Endothelial cell of umbilical vein (primary cell): ENCODE measurements at regions not wholly inside any gene's neighbourhood (a gene's known extent, or its start where the extent isn't known, plus 50 kb on each side); places are given as distances from the start of the nearest gene placed in this dataset.

ENCODE experiments used
- BruUV-seq: library from RNA; stranded (reverse); fragments of 400-500 nt; replicated peaks from 2 replicates; lab custom pipeline; 2021; lab: Mats Ljungman, UMichigan
- CTCF ChIA-PET: fragments of 300-600, 350-600 bp; sonication (Branson Sonifier 250); formaldehyde crosslinking; loops from one replicate; lab custom pipeline; 2021; ENCODE audit warnings: antibody characterized with exemption, inconsistent platforms; lab: Charles Lee
- POLR2A ChIA-PET: fragments of 300-600, 350-600 bp; sonication (Branson Sonifier 250); formaldehyde crosslinking; loops from one replicate; lab custom pipeline; 2021; ENCODE audit warnings: antibody characterized with exemption, inconsistent platforms; lab: Charles Lee
- DNase-seq: peaks from one replicate; pipeline ENCODE4 v3.0.0-alpha.2; 2011; ENCODE audit warnings: low read depth, low spot score
- FAIRE-seq: peaks from 2 replicates; lab custom pipeline; 2011; peaks lifted over from hg19 to GRCh38; lab: Jason Lieb, UNC
- H2AFZ ChIP-seq: 2 replicates; pipeline ENCODE4 v1.6.0; 2012; ENCODE audit warnings: low read depth, low read length, control low read depth, inconsistent platforms
- H3K27ac ChIP-seq: 2 replicates; pipeline ENCODE4 v1.5.1; 2011; ENCODE audit warnings: low read depth, mild to moderate bottlenecking, control low read depth, low read length, moderate library complexity; ENCODE audit not compliant: insufficient read depth
- H3K27me3 ChIP-seq, 2 experiments: 2 replicates each; pipeline versions ENCODE4 v1.6.0 to v1.6.1; 2011; ENCODE audit warnings: low read length in 2 of 2, mixed read lengths in 1 of 2; ENCODE audit not compliant: control insufficient read depth in 2 of 2, insufficient read depth in 2 of 2
- H3K36me3 ChIP-seq, 2 experiments: 2 replicates in 1 of 2; 3 replicates in 1 of 2; pipeline ENCODE4 v1.5.1; 2011; ENCODE audit warnings: low read length in 2 of 2, mild to moderate bottlenecking in 1 of 2, moderate library complexity in 1 of 2; ENCODE audit not compliant: control insufficient read depth in 2 of 2, insufficient read depth in 2 of 2; ENCODE audit errors: extremely low read depth in 1 of 2
- H3K4me1 ChIP-seq: 3 replicates; pipeline ENCODE4 v1.5.1; 2011; ENCODE audit warnings: mild to moderate bottlenecking, low read length; ENCODE audit not compliant: control insufficient read depth, insufficient read depth; ENCODE audit errors: extremely low read depth
- H3K4me2 ChIP-seq: 2 replicates; pipeline ENCODE4 v1.6.1; 2011; ENCODE audit warnings: low read length, control low read depth, mixed read lengths; ENCODE audit not compliant: insufficient read depth
- H3K4me3 ChIP-seq, 3 experiments: fragments of 200-600 bp in 1 of 3; sonication (generic), shearing (Covaris generic) in 1 of 3; replicated peaks in 1 of 3; 2 replicates each; pipeline ENCODE4 v1.5.1; 2011 to 2016; ENCODE audit warnings: control low read depth in 3 of 3, low read length in 3 of 3, mild to moderate bottlenecking in 2 of 3, inconsistent platforms in 1 of 3, low read depth in 1 of 3, moderate library complexity in 1 of 3; ENCODE audit not compliant: insufficient read depth in 1 of 3
- H3K79me2 ChIP-seq: 2 replicates; pipeline ENCODE4 v1.6.0; 2012; ENCODE audit warnings: low read length, inconsistent platforms; ENCODE audit not compliant: control insufficient read depth, insufficient read depth
- H3K9ac ChIP-seq: replicated peaks from 2 replicates; pipeline ENCODE3; 2011; ENCODE audit warnings: low read length, control low read depth; ENCODE audit not compliant: insufficient read depth; ENCODE audit errors: extremely low read depth
- H3K9me1 ChIP-seq: replicated peaks from 3 replicates; pipeline ENCODE4 v1.6.0; 2011; ENCODE audit warnings: mild to moderate bottlenecking, low read length; ENCODE audit not compliant: control insufficient read depth, insufficient read depth; ENCODE audit errors: extremely low read depth
- H3K9me3 ChIP-seq: replicated peaks from 2 replicates; pipeline ENCODE4 v1.5.1; 2012; ENCODE audit warnings: low read length, inconsistent platforms; ENCODE audit not compliant: control insufficient read depth, insufficient read depth
- H4K20me1 ChIP-seq: replicated peaks from 2 replicates; pipeline ENCODE3; 2011; ENCODE audit warnings: mild to moderate bottlenecking, low read length; ENCODE audit not compliant: control insufficient read depth, insufficient read depth; ENCODE audit errors: extremely low read depth
- CTCF ChIP-seq, 2 donors: IDR thresholded peaks; 1 replicate in 1 of 2; 2 replicates in 1 of 2; pipeline ENCODE4 v1.5.1; 2011; ENCODE audit warnings: low read length in 2 of 2, mild to moderate bottlenecking in 2 of 2, moderate library complexity in 2 of 2, control low read depth in 1 of 2, inconsistent platforms in 1 of 2, low read depth in 1 of 2; ENCODE audit not compliant: insufficient read depth in 1 of 2; ENCODE audit errors: extremely low read depth in 1 of 2
- EZH2 ChIP-seq: IDR thresholded peaks from 2 replicates; pipeline ENCODE4 v1.6.1; 2012; ENCODE audit warnings: borderline replicate concordance, low read depth, mild to moderate bottlenecking, moderate library complexity, low read length, inconsistent platforms; ENCODE audit not compliant: severe bottlenecking
- FOS ChIP-seq: IDR thresholded peaks from 2 replicates; pipeline ENCODE4 v1.6.1; 2011; ENCODE audit warnings: mild to moderate bottlenecking, low read length, moderate library complexity, borderline replicate concordance; ENCODE audit not compliant: insufficient read depth
- GATA2 ChIP-seq: IDR thresholded peaks from 2 replicates; pipeline ENCODE4 v1.7.0; 2011; ENCODE audit warnings: low read depth, mild to moderate bottlenecking, moderate library complexity, mixed read lengths, low read length; ENCODE audit not compliant: insufficient read length, insufficient read depth
- JUN ChIP-seq: IDR thresholded peaks from 2 replicates; pipeline ENCODE4 v1.6.1; 2011; ENCODE audit warnings: borderline replicate concordance, low read depth; ENCODE audit not compliant: insufficient read length, insufficient read depth
- MAX ChIP-seq: IDR thresholded peaks from 2 replicates; pipeline ENCODE4 v1.6.1; 2011; ENCODE audit not compliant: insufficient read depth, insufficient read length
- MYC ChIP-seq: IDR thresholded peaks from one replicate; pipeline ENCODE4 v1.6.1; 2011; ENCODE audit warnings: mild to moderate bottlenecking, low read depth, low read length
- POLR2A ChIP-seq: IDR thresholded peaks from 2 replicates; pipeline ENCODE4 v1.6.1; 2012; ENCODE audit warnings: low read depth, mild to moderate bottlenecking, control low read depth, low read length
- POLR2AphosphoS5 ChIP-seq: IDR thresholded peaks from 2 replicates; pipeline ENCODE4 v1.6.1; 2012; ENCODE audit warnings: low read depth, mild to moderate bottlenecking, control low read depth, low read length, moderate library complexity; ENCODE audit not compliant: insufficient read depth
- dilution Hi-C: fragments of 300-500 bp; cut with MboI; formaldehyde crosslinking; loops from one replicate; pipeline ENCODE4 v1.15.0; 2019; ENCODE audit warnings: low sequenced_read_pairs; ENCODE audit not compliant: extremely low pct_ligation_motif_present
- intact Hi-C: fragments of 100-400 bp; cut with micrococcal nuclease; formaldehyde crosslinking; loops from one replicate; pipeline ENCODE4 v1.10.0; 2022

- BruUV-seq: no TSS peak
- CTCF ChIA-PET: no interaction called here
- POLR2A ChIA-PET: no interaction called here
Measured at GRCh38 chr13:106153876-106154275, 381.6 kb downstream of the EFNB2 start.

More at GRCh38 chr13:106153876-106154275, 381.6 kb downstream of the EFNB2 start:
- H3K4me1 ChIP-seq: peaks cover 22% of the 10 kb centered on the region
- H3K36me3 ChIP-seq: no peaks in the 10 kb centered on the region
- dilution Hi-C loops: no loop called here
- intact Hi-C loops: loop anchor here (10.0 kb wide), 1 partner anchor 221 kb away; no protein-coding TSS in a partner anchor
- no peaks in the 10 kb centered on the region for H3K9me3 ChIP-seq
- TF ChIP-seq CTCF (IDR thresholded peaks at IDR 0.05; ENCODE audit: extremely low read depth in 1 of 2, insufficient read depth in 1 of 2, low read depth in 1 of 2, low read length in 2 of 2): no peak
- no peak for TF ChIP-seq EZH2
- no peak for TF ChIP-seq FOS
- no peak for TF ChIP-seq POLR2A
- TF ChIP-seq GATA2: no peak
- no peak for TF ChIP-seq MAX
- no peak for TF ChIP-seq MYC
- TF ChIP-seq JUN: no peak
- no peak for TF ChIP-seq POLR2AphosphoS5
- H3K9me1 ChIP-seq: no peaks in the 10 kb centered on the region
- FAIRE-seq (no peak), DNase-seq (no peak)
- no peak overlapping the region for H3K9ac ChIP-seq
- H3K27ac ChIP-seq: no peak overlapping the region
- H2AFZ ChIP-seq: no peak overlapping the region
- H3K4me2 ChIP-seq: no peak overlapping the region
- H3K27me3 ChIP-seq: no peaks in the 10 kb centered on the region
- no peaks in the 10 kb centered on the region for H4K20me1 ChIP-seq
- H3K79me2 ChIP-seq: no peaks in the 10 kb centered on the region
- H3K4me3 ChIP-seq: no peak overlapping the region
